ENCODE measurements at regions not wholly inside any gene's neighbourhood (a gene's known extent, or its start where the extent isn't known, plus 50 kb on each side); places are given as distances from the start of the nearest gene placed in this dataset.

DNA sequence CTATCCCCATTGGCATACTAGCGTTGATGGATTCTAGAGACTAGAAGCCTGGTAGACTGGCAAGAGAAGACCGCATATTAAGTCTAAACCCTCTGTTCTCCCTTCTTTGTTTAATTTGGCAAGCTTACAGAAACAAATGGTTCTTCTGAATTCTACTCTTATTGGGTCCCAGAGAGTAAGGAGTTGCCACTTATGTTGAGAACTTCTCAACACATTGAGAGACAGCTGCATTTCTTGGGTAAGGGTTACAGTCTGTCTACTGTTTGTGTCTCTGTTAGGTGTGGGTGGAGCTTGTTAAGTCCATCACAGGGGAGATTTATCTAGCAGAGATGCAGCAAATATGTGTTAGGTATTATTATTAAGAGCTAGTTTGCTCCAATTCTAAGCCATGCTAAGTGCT is 435.8 kb upstream of the MEIS1 start:
- TF ChIP-seq, protein P1, sequence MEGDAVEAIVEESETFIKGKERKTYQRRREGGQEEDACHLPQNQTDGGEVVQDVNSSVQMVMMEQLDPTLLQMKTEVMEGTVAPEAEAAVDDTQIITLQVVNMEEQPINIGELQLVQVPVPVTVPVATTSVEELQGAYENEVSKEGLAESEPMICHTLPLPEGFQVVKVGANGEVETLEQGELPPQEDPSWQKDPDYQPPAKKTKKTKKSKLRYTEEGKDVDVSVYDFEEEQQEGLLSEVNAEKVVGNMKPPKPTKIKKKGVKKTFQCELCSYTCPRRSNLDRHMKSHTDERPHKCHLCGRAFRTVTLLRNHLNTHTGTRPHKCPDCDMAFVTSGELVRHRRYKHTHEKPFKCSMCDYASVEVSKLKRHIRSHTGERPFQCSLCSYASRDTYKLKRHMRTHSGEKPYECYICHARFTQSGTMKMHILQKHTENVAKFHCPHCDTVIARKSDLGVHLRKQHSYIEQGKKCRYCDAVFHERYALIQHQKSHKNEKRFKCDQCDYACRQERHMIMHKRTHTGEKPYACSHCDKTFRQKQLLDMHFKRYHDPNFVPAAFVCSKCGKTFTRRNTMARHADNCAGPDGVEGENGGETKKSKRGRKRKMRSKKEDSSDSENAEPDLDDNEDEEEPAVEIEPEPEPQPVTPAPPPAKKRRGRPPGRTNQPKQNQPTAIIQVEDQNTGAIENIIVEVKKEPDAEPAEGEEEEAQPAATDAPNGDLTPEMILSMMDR (IDR thresholded peaks at IDR 0.05) = no peak
- no peak for TF ChIP-seq EZH2 (IDR thresholded peaks at IDR 0.05; ENCODE audit: borderline replicate concordance, insufficient read depth, low read depth, low read length, poor library complexity, severe bottlenecking)

Data from B cell (primary cell).